HS-27A (cell line): ENCODE measurements at regions not wholly inside any gene's neighbourhood (a gene's known extent, or its start where the extent isn't known, plus 50 kb on each side); places are given as distances from the start of the nearest gene placed in this dataset.

Experiments used
- DNase-seq: peaks from one replicate; pipeline ENCODE4 v3.0.0-alpha.2; 2012; ENCODE audit warnings: low read depth, missing footprints

- no peak for DNase-seq
These were observed 212.7 kb upstream of the FMR1 start for GRCh38 chrX:147699061-147699460.

GRCh38 chrX:147710301-147710700 is 201.4 kb upstream of the FMR1 start:
- no peak for DNase-seq

GRCh38 chrX:147733369-147733768 is 178.3 kb upstream of the FMR1 start:
- no peak for DNase-seq

DNA sequence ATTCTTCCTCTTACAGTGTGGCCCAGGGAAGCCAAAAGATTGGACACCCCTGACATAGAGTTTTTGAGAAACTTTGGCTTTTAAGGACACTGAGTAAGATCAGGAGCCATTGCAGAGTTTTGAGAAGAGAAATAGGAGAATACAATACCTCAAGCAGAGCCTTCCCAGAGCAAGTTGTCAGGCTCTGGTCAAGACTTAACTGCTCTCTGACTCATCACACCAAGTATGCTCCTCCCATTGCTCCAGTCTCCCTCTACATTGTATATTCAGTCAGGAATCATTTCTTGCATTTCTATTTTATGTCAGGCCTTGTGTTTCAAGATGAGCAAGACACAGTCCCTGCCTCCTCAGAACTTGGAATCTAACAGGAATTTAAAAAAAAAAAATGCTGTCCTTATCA is 176.4 kb upstream of the FMR1 start:
- DNase-seq = no peak

DNA sequence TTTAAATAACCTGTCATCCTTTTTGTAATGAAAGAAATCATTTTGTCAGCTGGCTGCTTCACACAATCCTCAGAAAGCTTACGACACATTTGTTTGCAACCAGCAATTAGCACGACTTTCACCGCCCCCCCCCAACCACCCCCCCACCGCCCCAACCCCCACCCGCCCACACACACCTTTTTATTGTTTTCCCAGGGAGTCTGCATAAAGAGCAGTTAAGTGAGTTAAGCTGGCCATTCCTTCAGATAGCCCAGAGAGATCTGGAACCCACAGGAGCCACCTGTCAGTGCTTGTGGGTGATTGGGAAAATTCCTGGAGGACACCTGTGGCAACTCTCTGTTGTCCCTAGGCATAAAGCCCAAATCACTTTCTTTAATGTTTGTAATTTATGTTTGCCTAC is 175.7 kb upstream of the FMR1 start:
- DNase-seq = no peak

GRCh38 chrX:147737690-147738089 is 174.0 kb upstream of the FMR1 start:
- no peak for DNase-seq

GRCh38 chrX:147738265-147738664 is 173.5 kb upstream of the FMR1 start:
- no peak for DNase-seq

DNA sequence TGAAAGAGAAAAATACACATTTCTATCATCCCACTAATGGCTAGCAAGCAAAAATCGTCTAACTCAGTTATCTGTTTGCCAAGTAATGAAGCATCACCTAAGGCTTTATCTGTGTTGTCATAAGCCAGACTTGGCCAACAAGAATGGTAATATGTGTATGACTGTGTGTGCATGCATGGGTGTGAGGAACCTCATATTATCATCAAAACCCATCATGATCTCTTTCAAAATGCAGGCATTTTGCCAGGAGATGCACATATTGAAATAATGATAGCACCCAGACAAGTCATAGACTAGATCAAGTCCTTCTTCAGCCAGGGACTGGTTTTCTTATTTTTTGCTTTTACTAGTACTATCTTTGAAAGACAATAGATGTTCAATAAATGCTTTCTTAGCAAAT is 172.5 kb upstream of the FMR1 start:
- DNase-seq = no peak

DNA sequence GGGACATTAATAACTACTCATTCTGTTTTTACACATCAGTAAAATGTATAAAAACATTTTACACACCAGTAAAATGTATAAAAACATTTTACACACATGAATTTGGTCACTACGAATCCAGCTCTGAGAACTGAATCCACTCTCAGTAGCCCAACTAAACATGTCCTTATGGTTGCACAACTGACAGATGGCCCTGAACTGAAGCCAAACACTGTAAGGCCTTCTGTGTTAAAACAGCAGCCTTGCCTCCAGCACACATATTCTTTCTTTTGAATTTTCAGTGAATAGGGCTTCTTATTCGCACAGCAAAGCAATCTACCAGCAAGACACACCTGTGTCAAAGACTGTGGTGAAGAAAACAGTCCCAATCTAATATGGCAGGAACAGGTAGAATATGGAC is 169.9 kb upstream of the FMR1 start:
- DNase-seq = no peak

GRCh38 chrX:147749308-147749707 is 162.4 kb upstream of the FMR1 start:
- DNase-seq = no peak

GRCh38 chrX:147757750-147758149 is 154.0 kb upstream of the FMR1 start:
- no peak for DNase-seq

DNA sequence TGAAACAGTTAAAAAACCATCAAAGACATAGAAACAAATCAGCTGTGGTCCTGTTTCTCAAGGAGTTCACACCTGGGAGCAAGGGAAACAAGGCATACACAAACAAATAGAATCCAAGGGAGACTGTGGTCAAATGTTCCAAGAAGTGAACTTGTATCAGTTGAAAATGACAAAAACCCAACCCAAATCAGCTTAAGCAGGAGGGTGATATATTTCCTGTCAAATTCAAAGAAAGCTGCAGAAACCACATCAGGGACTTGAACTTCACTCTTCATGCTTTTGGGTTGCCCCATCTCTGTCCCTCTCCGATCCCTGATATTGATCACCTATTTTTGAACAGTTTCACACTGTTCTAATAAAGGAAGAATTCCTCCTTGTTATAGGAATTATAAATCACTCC is 148.6 kb upstream of the FMR1 start:
- DNase-seq = no peak

- no peak for DNase-seq
These were observed 146.9 kb upstream of the FMR1 start for GRCh38 chrX:147764868-147765267.

GRCh38 chrX:147770858-147771257 is 140.9 kb upstream of the FMR1 start:
- no peak for DNase-seq

GRCh38 chrX:147776988-147777387 is 134.7 kb upstream of the FMR1 start:
- DNase-seq = no peak

DNA sequence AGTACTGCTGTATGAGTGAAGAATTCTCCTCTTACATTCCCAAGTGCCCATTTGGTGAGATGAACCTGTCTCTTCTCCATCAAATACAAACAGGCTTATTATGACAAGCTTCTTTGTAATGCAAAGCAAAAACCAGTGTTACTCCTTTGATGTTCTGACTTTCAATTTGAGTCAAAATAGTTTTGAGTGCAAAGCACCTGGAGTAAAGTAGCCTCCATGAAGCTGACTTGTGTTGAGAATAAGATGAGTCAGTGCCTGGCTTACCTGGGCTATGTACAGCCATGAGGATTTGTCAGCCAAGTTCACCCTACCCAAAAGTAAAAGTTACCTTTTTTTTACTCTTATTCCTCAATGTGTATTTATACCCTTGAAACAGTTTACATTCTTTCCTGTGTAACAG is 132.5 kb upstream of the FMR1 start:
- DNase-seq = no peak

GRCh38 chrX:147781844-147782243 is 129.9 kb upstream of the FMR1 start:
- no peak for DNase-seq

DNA sequence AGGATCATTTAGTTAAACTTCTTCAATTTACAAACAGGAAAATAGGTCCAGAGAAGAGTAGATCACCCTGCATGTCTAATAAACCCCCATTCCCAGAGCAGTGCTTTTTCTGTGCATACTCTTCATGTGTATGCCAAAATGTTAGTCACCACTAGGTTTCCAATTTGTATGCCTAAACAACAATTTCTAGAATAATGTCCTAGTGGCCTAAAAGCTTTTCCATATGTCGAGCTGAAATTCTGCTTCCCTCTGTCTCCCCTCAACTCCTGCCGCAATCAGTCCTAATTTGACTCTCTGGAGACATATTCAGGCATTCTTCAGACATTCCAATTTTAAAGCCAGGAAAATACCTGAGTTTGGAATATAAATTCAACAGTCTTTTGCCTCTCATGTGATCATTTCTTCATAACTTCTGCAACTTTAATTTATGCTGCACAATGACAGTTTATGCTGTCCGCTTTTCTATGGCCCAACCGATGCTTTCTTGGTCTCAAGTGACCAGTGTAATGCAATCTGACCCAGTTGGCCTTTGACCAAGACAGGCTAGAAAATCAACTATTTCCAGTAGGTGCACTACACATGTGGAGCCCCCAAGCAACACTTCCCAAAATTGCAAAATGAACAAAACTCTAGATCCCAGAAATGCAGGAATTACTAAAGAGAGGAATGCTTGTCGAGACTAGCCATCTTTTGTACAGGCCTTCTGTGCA is 122.9 kb upstream of the FMR1 start:
- no peak for DNase-seq

DNA sequence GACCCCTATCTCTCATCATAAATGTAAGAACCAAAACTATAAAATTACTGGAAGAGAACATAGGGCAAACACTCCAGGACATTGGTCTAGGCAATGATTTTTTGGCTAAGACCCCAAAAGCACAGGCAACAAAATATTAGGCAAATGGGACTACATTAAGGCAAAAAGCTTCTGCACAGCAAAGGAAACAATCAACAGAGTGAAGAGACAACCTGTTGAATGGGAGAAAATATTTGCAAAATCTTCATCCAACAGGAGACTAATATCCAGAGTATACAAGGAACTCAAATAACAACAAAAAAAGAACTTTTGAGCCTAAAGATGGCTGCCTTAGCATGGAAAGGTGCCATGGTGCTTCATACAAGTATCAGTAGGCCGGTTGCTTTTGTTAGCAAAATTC is 111.1 kb upstream of the FMR1 start:
- DNase-seq = no peak

- no peak for DNase-seq
These were observed 107.8 kb upstream of the FMR1 start for GRCh38 chrX:147803948-147804347.

DNA sequence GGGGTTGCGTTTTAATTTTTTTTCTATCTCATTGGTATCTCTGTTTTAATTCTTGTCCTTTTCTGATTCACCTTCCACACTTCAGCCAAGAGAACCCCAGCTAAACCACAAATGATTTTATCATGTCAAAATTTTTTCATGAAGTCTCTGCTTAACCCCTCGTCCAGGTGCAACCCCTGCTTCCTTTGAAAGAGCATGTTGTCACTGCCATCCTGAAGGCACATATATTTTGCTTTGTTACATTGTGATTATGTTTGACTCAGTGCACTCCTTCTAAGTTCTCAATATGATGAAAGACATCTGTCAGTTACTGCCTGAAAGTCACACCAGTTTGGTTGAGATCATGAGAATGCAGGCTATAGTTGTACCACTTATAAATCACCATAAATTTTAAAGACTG is 99.9 kb upstream of the FMR1 start:
- DNase-seq = no peak

GRCh38 chrX:147827070-147827469 is 84.6 kb upstream of the FMR1 start:
- no peak for DNase-seq

GRCh38 chrX:147828719-147829118 is 83.0 kb upstream of the FMR1 start:
- DNase-seq = no peak

- DNase-seq = no peak
These were observed 78.9 kb upstream of the FMR1 start for GRCh38 chrX:147832707-147833348.
